ENCODE measurements at regions not wholly inside any gene's neighbourhood (a gene's known extent, or its start where the extent isn't known, plus 50 kb on each side); places are given as distances from the start of the nearest gene placed in this dataset.

- DNase-seq (ENCODE audit: low spot score, unreplicated experiment) = no peak
- no peaks in the 10 kb centered on the region for H3K36me3 Mint-ChIP-seq (ENCODE audit: insufficient read depth)
Measured at GRCh38 chr13:92984151-92984550, 242.5 kb upstream of the GPC6 start.

DNA sequence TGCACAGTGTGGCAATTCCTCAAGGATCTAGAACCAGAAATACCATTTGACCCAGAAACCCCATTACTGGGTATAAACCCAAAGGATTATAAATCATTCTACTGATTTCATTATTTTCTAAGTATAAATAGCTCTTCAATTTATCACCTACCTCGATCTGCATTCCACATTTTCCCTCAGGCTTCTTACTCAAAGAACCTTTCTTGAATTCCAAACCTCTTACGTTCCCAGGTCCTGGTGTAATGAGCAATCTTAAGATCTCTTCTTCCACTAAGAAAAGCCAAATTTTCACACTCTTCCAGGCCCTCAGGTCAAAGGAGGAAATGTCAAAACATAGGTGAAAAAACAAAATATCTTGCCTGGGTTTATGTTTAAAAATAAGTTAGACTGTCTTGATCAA lies 237.3 kb upstream of the GPC6 start:
- no peak for DNase-seq (ENCODE audit: low spot score, unreplicated experiment)
- Mint-ChIP-seq H3K4me1 (ENCODE audit: low read depth) (no peaks in the 10 kb centered on the region), H3K27me3 (no peaks in the 10 kb centered on the region), H3K4me3 (ENCODE audit: low read depth) (no peak overlapping the region), H3K36me3 (ENCODE audit: insufficient read depth) (no peaks in the 10 kb centered on the region), H3K27ac (no peak overlapping the region), H3K9me3 (ENCODE audit: low read depth) (peaks cover 6% of the 10 kb centered on the region)
- TF ChIP-seq, protein P1, sequence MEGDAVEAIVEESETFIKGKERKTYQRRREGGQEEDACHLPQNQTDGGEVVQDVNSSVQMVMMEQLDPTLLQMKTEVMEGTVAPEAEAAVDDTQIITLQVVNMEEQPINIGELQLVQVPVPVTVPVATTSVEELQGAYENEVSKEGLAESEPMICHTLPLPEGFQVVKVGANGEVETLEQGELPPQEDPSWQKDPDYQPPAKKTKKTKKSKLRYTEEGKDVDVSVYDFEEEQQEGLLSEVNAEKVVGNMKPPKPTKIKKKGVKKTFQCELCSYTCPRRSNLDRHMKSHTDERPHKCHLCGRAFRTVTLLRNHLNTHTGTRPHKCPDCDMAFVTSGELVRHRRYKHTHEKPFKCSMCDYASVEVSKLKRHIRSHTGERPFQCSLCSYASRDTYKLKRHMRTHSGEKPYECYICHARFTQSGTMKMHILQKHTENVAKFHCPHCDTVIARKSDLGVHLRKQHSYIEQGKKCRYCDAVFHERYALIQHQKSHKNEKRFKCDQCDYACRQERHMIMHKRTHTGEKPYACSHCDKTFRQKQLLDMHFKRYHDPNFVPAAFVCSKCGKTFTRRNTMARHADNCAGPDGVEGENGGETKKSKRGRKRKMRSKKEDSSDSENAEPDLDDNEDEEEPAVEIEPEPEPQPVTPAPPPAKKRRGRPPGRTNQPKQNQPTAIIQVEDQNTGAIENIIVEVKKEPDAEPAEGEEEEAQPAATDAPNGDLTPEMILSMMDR (IDR thresholded peaks at IDR 0.05; ENCODE audit: unreplicated experiment) = no peak

More at GRCh38 chr13:92984151-92984550, 242.5 kb upstream of the GPC6 start:
- H3K4me3 Mint-ChIP-seq (ENCODE audit: low read depth) = no peak overlapping the region
- TF ChIP-seq, protein P1 (IDR thresholded peaks at IDR 0.05; ENCODE audit: unreplicated experiment) = no peak
- peaks cover 3% of the 10 kb centered on the region for H3K9me3 Mint-ChIP-seq (ENCODE audit: low read depth)
- no peaks in the 10 kb centered on the region for H3K4me1 Mint-ChIP-seq (ENCODE audit: low read depth)
- H3K27me3 Mint-ChIP-seq = no peaks in the 10 kb centered on the region
- H3K27ac Mint-ChIP-seq = no peak overlapping the region

DNA sequence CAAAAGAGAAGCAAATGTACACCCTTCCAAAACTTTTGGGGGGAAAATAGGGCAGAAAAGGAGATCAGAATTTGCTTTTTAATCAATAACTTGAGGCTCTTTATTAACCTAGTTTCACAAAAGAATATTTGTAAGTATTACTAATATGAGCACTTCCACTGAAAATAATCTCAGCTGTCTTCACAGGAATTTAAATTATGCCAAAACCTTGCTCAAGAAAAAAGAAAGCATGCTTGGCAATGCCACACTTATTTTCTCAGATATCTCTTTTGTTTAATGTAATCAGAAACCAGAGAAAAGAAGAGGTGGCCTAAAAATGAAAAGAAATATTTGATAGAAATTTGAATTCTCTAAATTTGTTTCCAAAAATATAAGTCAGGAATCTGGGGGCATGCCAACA lies 234.9 kb upstream of the GPC6 start:
- Mint-ChIP-seq H3K36me3 (ENCODE audit: insufficient read depth) (no peaks in the 10 kb centered on the region), H3K4me1 (ENCODE audit: low read depth) (no peaks in the 10 kb centered on the region), H3K27ac (no peak overlapping the region), H3K9me3 (ENCODE audit: low read depth) (peaks cover 17% of the 10 kb centered on the region), H3K4me3 (ENCODE audit: low read depth) (no peak overlapping the region), H3K27me3 (no peaks in the 10 kb centered on the region)
- TF ChIP-seq, protein P1 (IDR thresholded peaks at IDR 0.05; ENCODE audit: unreplicated experiment) = no peak
- DNase-seq (ENCODE audit: low spot score, unreplicated experiment) = no peak

GRCh38 chr13:92994056-92994455 lies 232.6 kb upstream of the GPC6 start:
- H3K27me3 Mint-ChIP-seq = no peaks in the 10 kb centered on the region

DNA sequence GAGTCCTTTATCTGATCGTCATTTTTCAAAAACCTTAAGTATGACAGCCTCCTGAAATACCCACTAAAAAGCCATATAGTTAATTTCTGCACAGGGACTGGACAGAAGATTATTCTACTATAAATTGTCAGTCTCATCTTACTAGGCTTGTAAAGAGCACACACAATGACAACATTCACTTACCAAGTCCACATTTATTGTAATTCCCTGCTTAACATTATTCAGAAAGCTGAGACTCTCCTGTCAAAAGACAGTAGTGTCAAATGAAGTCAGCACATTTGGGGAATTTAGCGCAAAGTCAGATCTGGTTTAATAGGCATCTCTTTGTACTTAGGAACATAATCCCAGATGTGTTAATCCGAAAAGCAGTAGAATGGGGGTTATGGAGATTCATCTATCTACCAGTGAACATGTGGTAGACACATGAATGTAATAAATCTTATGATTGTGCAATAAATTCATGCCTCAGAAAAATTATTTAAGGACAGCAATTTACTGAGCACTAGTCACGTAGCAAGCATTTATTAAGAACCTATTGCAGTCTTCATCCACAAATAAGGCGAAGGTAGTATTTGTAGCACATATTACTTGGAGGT lies 224.6 kb upstream of the GPC6 start:
- Mint-ChIP-seq H3K4me3 (ENCODE audit: low read depth) (no peak overlapping the region), H3K27me3 (no peaks in the 10 kb centered on the region), H3K27ac (no peak overlapping the region), H3K9me3 (ENCODE audit: low read depth) (peaks cover 11% of the 10 kb centered on the region), H3K36me3 (ENCODE audit: insufficient read depth) (no peaks in the 10 kb centered on the region), H3K4me1 (ENCODE audit: low read depth) (no peaks in the 10 kb centered on the region)
- no peak for DNase-seq (ENCODE audit: low spot score, unreplicated experiment)
- TF ChIP-seq, protein P1 (IDR thresholded peaks at IDR 0.05; ENCODE audit: unreplicated experiment) = no peak

More at GRCh38 chr13:92994056-92994455, 232.6 kb upstream of the GPC6 start:
- Mint-ChIP-seq H3K36me3 (ENCODE audit: insufficient read depth) (no peaks in the 10 kb centered on the region), H3K4me1 (ENCODE audit: low read depth) (no peaks in the 10 kb centered on the region), H3K4me3 (ENCODE audit: low read depth) (no peak overlapping the region), H3K27ac (no peak overlapping the region), H3K9me3 (ENCODE audit: low read depth) (peaks cover 14% of the 10 kb centered on the region)
- TF ChIP-seq, protein P1 (IDR thresholded peaks at IDR 0.05; ENCODE audit: unreplicated experiment) = no peak
- DNase-seq (ENCODE audit: low spot score, unreplicated experiment) = no peak

Data from progenitor cell of endocrine pancreas (in vitro differentiated cells).